IMR-90 (cell line): ENCODE measurements at regions not wholly inside any gene's neighbourhood (a gene's known extent, or its start where the extent isn't known, plus 50 kb on each side); places are given as distances from the start of the nearest gene placed in this dataset.

Source experiments
- ATAC-seq: fragments of 200-7000 bp; cut with Tn5 transposase; 2 replicates; pipeline ENCODE4 v1.9.1; 2020; ENCODE audit warnings: low read depth, mild to moderate bottlenecking, moderate library complexity
- BruUV-seq: library from RNA; stranded (reverse); fragments of 400-500 nt; replicated peaks from 2 replicates; lab custom pipeline; 2021; lab: Mats Ljungman, UMichigan
- CTCF ChIA-PET: fragments of 300-600 bp; formaldehyde crosslinking; extraction: SDS; loops from one replicate; lab custom pipeline; 2021; ENCODE audit warnings: antibody characterized with exemption; lab: Yijun Ruan, JAX
- POLR2A ChIA-PET: fragments of 300-600 bp; sonication (Branson Sonifier 250); formaldehyde crosslinking; loops from one replicate; lab custom pipeline; 2022; ENCODE audit warnings: antibody characterized with exemption; ENCODE audit not compliant: unreplicated experiment; lab: Charles Lee
- DNase-seq: peaks from one replicate; pipeline ENCODE4 v3.0.0; 2013
- H2AFZ ChIP-seq: replicated peaks from 2 replicates; pipeline ENCODE3; 2013; ENCODE audit warnings: low read length, mild to moderate bottlenecking; ENCODE audit not compliant: poor library complexity
- H2AK5ac ChIP-seq: 2 replicates; pipeline ENCODE4 v1.6.1; 2013; ENCODE audit warnings: low read depth, low read length, inconsistent platforms
- H2AK9ac ChIP-seq: replicated peaks from 2 replicates; pipeline ENCODE3; 2013; ENCODE audit warnings: mild to moderate bottlenecking, low read depth, low read length, moderate library complexity; ENCODE audit not compliant: poor library complexity
- H2BK120ac ChIP-seq: 2 replicates; pipeline ENCODE4 v1.6.1; 2013; ENCODE audit warnings: low read depth, low read length, inconsistent platforms
- H2BK15ac ChIP-seq: 3 replicates; pipeline ENCODE4 v1.6.1; 2013; ENCODE audit warnings: low read depth, low read length, inconsistent platforms
- H2BK20ac ChIP-seq: 2 replicates; pipeline ENCODE4 v1.6.1; 2013; ENCODE audit warnings: low read depth, mild to moderate bottlenecking, inconsistent platforms, low read length, moderate library complexity
- H2BK5ac ChIP-seq: 2 replicates; pipeline ENCODE4 v1.6.1; 2013; ENCODE audit warnings: mild to moderate bottlenecking, low read depth, low read length, inconsistent platforms; ENCODE audit not compliant: poor library complexity, severe bottlenecking
- H3K14ac ChIP-seq: replicated peaks from 2 replicates; pipeline ENCODE4 v1.6.1; 2013; ENCODE audit warnings: low read depth, low read length, inconsistent platforms
- H3K18ac ChIP-seq: 2 replicates; pipeline ENCODE4 v1.6.1; 2013; ENCODE audit warnings: low read depth, low read length, control low read depth
- H3K23ac ChIP-seq: 2 replicates; pipeline ENCODE4 v1.6.1; 2013; ENCODE audit warnings: low read depth, low read length, inconsistent platforms
- H3K27ac ChIP-seq: 2 replicates; pipeline ENCODE4 v1.5.1; 2013; ENCODE audit warnings: mild to moderate bottlenecking, control low read depth, low read length; ENCODE audit not compliant: insufficient read depth
- H3K27me3 ChIP-seq: 2 replicates; pipeline ENCODE4 v1.6.1; 2013; ENCODE audit warnings: low read length; ENCODE audit not compliant: control insufficient read depth, insufficient read depth
- H3K36me3 ChIP-seq: 2 replicates; pipeline ENCODE4 v1.6.1; 2013; ENCODE audit warnings: low read length, mixed read lengths; ENCODE audit not compliant: control insufficient read depth, insufficient read depth
- H3K4ac ChIP-seq: 2 replicates; pipeline ENCODE4 v1.6.1; 2013; ENCODE audit warnings: low read depth, low read length, inconsistent platforms
- H3K4me1 ChIP-seq: 2 replicates; pipeline ENCODE4 v1.6.1; 2013; ENCODE audit warnings: low read length, mixed read lengths; ENCODE audit not compliant: control insufficient read depth, insufficient read depth
- H3K4me2 ChIP-seq: 2 replicates; pipeline ENCODE4 v1.6.1; 2013; ENCODE audit warnings: low read depth, mild to moderate bottlenecking, control low read depth, low read length, moderate library complexity
- H3K4me3 ChIP-seq: 2 replicates; pipeline ENCODE4 v1.5.1; 2013; ENCODE audit warnings: low read depth, mild to moderate bottlenecking, control low read depth, low read length, moderate library complexity; ENCODE audit not compliant: insufficient read depth
- H3K56ac ChIP-seq: 2 replicates; pipeline ENCODE4 v1.6.1; 2013; ENCODE audit warnings: low read length, inconsistent platforms; ENCODE audit not compliant: insufficient read depth; ENCODE audit errors: extremely low read depth
- H3K79me1 ChIP-seq, 2 experiments: 2 replicates each; pipeline ENCODE4 v1.6.1; 2013; ENCODE audit warnings: low read length in 2 of 2, inconsistent platforms in 1 of 2, low read depth in 1 of 2
- H3K9ac ChIP-seq: 2 replicates; pipeline ENCODE4 v1.6.1; 2013; ENCODE audit warnings: low read depth, low read length, control low read depth
- H3K9me1 ChIP-seq: 2 replicates; pipeline ENCODE4 v1.6.1; 2013; ENCODE audit warnings: low read length, inconsistent platforms; ENCODE audit not compliant: insufficient read depth
- H3K9me3 ChIP-seq: 2 replicates; pipeline ENCODE4 v1.6.1; 2013; ENCODE audit warnings: low read length; ENCODE audit not compliant: control insufficient read depth, insufficient read depth
- H4K20me1 ChIP-seq: 2 replicates; pipeline ENCODE4 v1.6.1; 2013; ENCODE audit warnings: low read length, inconsistent platforms; ENCODE audit not compliant: insufficient read depth
- H4K5ac ChIP-seq: 2 replicates; pipeline ENCODE4 v1.6.1; 2013; ENCODE audit warnings: mild to moderate bottlenecking, low read depth, low read length, control low read depth
- H4K8ac ChIP-seq, 2 experiments: 2 replicates each; pipeline ENCODE4 v1.6.1; 2013; ENCODE audit warnings: low read depth in 2 of 2, low read length in 2 of 2, control low read depth in 1 of 2, inconsistent platforms in 1 of 2
- H4K91ac ChIP-seq: 2 replicates; pipeline ENCODE4 v1.6.1; 2013; ENCODE audit warnings: low read depth, low read length, inconsistent platforms; ENCODE audit not compliant: insufficient read depth
- MAFK ChIP-seq: IDR thresholded peaks from 2 replicates; pipeline ENCODE4 v1.6.1; 2012; ENCODE audit warnings: low read depth, low read length, improper control_type of control experiment
- NFE2L2 ChIP-seq: fragments of 150-350 bp; IDR thresholded peaks from 2 replicates; pipeline ENCODE4 v1.6.1; 2016; ENCODE audit warnings: low read depth, mild to moderate bottlenecking, low read length
- RAD21 ChIP-seq: IDR thresholded peaks from 2 replicates; pipeline ENCODE4 v1.6.1; 2012; ENCODE audit warnings: low read length, improper control_type of control experiment
- WGBS, 2 experiments: methylation state at CpG; one replicate each; pipeline versions ENCODE4 v1.1.5 to v1.1.7; 2013; ENCODE audit warnings: missing lambda C conversion rate in 2 of 2; ENCODE audit not compliant: insufficient read length in 1 of 2; ENCODE audit errors: extremely low coverage in 2 of 2; 5-methylcytosine and 5-hydroxymethylcytosine counted together
- dilution Hi-C: fragments of 300-500 bp; cut with HindIII; formaldehyde crosslinking; loops from one replicate; pipeline ENCODE4 v1.14.3; 2018; ENCODE audit warnings: low sequenced_read_pairs; ENCODE audit not compliant: unreplicated experiment
- in situ Hi-C: fragments of 300-500 bp; cut with MboI; formaldehyde crosslinking; loops from 3 replicates; pipeline ENCODE4 v1.14.3; 2019; ENCODE audit warnings: low sequenced_read_pairs, inconsistent platforms, mixed read lengths
- intact Hi-C: fragments of 100-400 bp; cut with micrococcal nuclease; formaldehyde crosslinking; loops from 2 replicates; pipeline ENCODE4 v1.10.0; 2022
- TF ChIP-seq, protein P1 (sequence below): fragments of 150-350 bp; IDR thresholded peaks from 2 replicates; pipeline ENCODE4 v1.6.1; 2017; ENCODE audit warnings: mild to moderate bottlenecking, antibody characterized with exemption, low read length, low read depth

GRCh38 chr20:48259456-48259855 lies 474.2 kb upstream of the SULF2 start:
- no peak for ATAC-seq
- no TSS peak for BruUV-seq
- POLR2A ChIA-PET, result no interaction called here

More at GRCh38 chr20:48259456-48259855, 474.2 kb upstream of the SULF2 start:
- intact Hi-C loops, result no loop called here
- in situ Hi-C loops, result no loop called here
- Histone ChIP-seq H2AFZ (no peak overlapping the region), H2BK20ac (no peak overlapping the region), H3K4me3 (no peak overlapping the region), H3K4me2 (no peak overlapping the region), H2BK120ac (no peak overlapping the region), H3K27ac (no peak overlapping the region), H3K18ac (no peak overlapping the region), H2BK15ac (no peak overlapping the region), H2AK9ac (no peak overlapping the region), H3K27me3 (peaks cover 1% of the 10 kb centered on the region; the same call in 1 of the 2 replicates), H3K9me1 (no peaks in the 10 kb centered on the region), H4K20me1 (no peaks in the 10 kb centered on the region), H3K14ac (no peak overlapping the region), H3K9me3 (no peaks in the 10 kb centered on the region), H3K23ac (no peak overlapping the region), H3K4me1 (no peaks in the 10 kb centered on the region), H3K9ac (no peak overlapping the region), H4K8ac (no peak overlapping the region), H4K91ac (no peak overlapping the region), H4K5ac (no peak overlapping the region), H3K56ac (no peak overlapping the region), H3K79me1 (no peaks in the 10 kb centered on the region), H2AK5ac (no peak overlapping the region), H3K4ac (no peak overlapping the region), H2BK5ac (no peak overlapping the region), H3K36me3 (no peaks in the 10 kb centered on the region)
- no CpG with 5 or more reads among the region's 6 CpGs for WGBS, 2 experiments
- CTCF ChIA-PET, result no interaction called here
- dilution Hi-C loops, result no loop called here
- no peak for TF ChIP-seq MAFK
- TF ChIP-seq NFE2L2, result no peak
- TF ChIP-seq, protein P1, sequence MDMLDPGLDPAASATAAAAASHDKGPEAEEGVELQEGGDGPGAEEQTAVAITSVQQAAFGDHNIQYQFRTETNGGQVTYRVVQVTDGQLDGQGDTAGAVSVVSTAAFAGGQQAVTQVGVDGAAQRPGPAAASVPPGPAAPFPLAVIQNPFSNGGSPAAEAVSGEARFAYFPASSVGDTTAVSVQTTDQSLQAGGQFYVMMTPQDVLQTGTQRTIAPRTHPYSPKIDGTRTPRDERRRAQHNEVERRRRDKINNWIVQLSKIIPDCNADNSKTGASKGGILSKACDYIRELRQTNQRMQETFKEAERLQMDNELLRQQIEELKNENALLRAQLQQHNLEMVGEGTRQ, result no peak
- TF ChIP-seq RAD21, result no peak
- no peak for DNase-seq
